ENCODE measurements at regions not wholly inside any gene's neighbourhood (a gene's known extent, or its start where the extent isn't known, plus 50 kb on each side); places are given as distances from the start of the nearest gene placed in this dataset.

DNA sequence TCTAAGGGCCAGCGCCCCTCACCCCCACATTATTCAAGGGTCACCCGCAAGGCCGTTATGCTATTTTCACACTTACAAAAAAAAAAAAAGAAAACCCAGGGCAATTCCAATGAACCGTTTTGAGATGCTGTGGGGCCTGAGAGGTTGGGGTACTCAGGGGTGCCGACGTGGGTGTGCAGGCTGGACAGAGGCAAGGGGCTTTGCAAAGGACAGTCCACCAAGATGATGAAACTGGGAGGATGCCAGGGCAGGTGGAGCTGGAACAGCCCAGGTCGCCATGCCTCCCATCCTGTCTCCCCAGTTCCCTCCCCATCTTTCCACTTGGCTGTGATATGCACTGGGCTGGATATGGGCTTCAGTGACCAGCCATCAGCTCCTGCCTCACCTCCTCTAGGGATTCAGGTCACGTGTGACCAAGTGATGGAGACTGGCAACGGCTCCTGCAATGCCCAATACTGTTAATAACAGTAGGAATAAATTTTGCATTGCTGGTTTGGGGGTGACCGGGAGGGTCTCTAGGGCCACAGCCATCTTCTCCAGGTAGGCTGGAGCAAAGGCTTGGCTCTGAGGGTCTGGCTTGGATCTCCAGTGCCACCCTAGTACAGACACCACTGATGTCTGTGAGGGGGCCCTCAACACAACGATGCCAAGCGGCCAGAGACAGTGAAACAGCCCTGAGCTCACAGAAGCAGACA is 151.3 kb upstream of the TNRC6C start:
- no peaks in the 10 kb centered on the region for H3K27me3 ChIP-seq (ENCODE audit: control insufficient read depth in 1 of 2, insufficient read depth in 2 of 2, low read length in 2 of 2)
- H3K9ac ChIP-seq (ENCODE audit: low read length): no peak overlapping the region
- H3K4me1 ChIP-seq (ENCODE audit: insufficient read depth, low read length): peaks cover 32% of the 10 kb centered on the region
- H3K36me3 ChIP-seq (ENCODE audit: insufficient read depth, low read length): no peaks in the 10 kb centered on the region
- no peak overlapping the region for H3K4me3 ChIP-seq (ENCODE audit: low read depth in 1 of 2, low read length in 2 of 2)
- H3K9me3 ChIP-seq (ENCODE audit: low read length): no peaks in the 10 kb centered on the region
- no peak overlapping the region for H3K27ac ChIP-seq (ENCODE audit: low read depth, low read length)

- Histone ChIP-seq H3K4me1 (ENCODE audit: insufficient read depth, low read length) (peaks cover 26% of the 10 kb centered on the region), H3K27me3 (ENCODE audit: control insufficient read depth in 1 of 2, insufficient read depth in 2 of 2, low read length in 2 of 2) (no peaks in the 10 kb centered on the region), H3K9ac (ENCODE audit: low read length) (no peak overlapping the region), H3K9me3 (ENCODE audit: low read length) (no peaks in the 10 kb centered on the region), H3K36me3 (ENCODE audit: insufficient read depth, low read length) (no peaks in the 10 kb centered on the region), H3K4me3 (ENCODE audit: low read depth in 1 of 2, low read length in 2 of 2) (no peak overlapping the region), H3K27ac (ENCODE audit: low read depth, low read length) (no peak overlapping the region)
Observed at GRCh38 chr17:77807746-77808441, 150.6 kb upstream of the TNRC6C start.

GRCh38 chr17:77808686-77809425 is 149.6 kb upstream of the TNRC6C start:
- no peak overlapping the region for H3K9ac ChIP-seq (ENCODE audit: low read length)
- H3K27me3 ChIP-seq (ENCODE audit: control insufficient read depth in 1 of 2, insufficient read depth in 2 of 2, low read length in 2 of 2): no peaks in the 10 kb centered on the region
- H3K36me3 ChIP-seq (ENCODE audit: insufficient read depth, low read length): no peaks in the 10 kb centered on the region
- H3K4me1 ChIP-seq (ENCODE audit: insufficient read depth, low read length): peaks cover 19% of the 10 kb centered on the region
- no peak overlapping the region for H3K4me3 ChIP-seq (ENCODE audit: low read depth in 1 of 2, low read length in 2 of 2)
- H3K27ac ChIP-seq (ENCODE audit: low read depth, low read length): no peak overlapping the region
- H3K9me3 ChIP-seq (ENCODE audit: low read length): no peaks in the 10 kb centered on the region

- Histone ChIP-seq H3K27me3 (ENCODE audit: control insufficient read depth in 1 of 2, insufficient read depth in 2 of 2, low read length in 2 of 2) (no peaks in the 10 kb centered on the region), H3K36me3 (ENCODE audit: insufficient read depth, low read length) (no peaks in the 10 kb centered on the region), H3K9me3 (ENCODE audit: low read length) (no peaks in the 10 kb centered on the region), H3K27ac (ENCODE audit: low read depth, low read length) (no peak overlapping the region), H3K4me3 (ENCODE audit: low read depth in 1 of 2, low read length in 2 of 2) (no peak overlapping the region), H3K9ac (ENCODE audit: low read length) (no peak overlapping the region), H3K4me1 (ENCODE audit: insufficient read depth, low read length) (peaks cover 19% of the 10 kb centered on the region)
Observed at GRCh38 chr17:77809814-77810213, 148.7 kb upstream of the TNRC6C start.

DNA sequence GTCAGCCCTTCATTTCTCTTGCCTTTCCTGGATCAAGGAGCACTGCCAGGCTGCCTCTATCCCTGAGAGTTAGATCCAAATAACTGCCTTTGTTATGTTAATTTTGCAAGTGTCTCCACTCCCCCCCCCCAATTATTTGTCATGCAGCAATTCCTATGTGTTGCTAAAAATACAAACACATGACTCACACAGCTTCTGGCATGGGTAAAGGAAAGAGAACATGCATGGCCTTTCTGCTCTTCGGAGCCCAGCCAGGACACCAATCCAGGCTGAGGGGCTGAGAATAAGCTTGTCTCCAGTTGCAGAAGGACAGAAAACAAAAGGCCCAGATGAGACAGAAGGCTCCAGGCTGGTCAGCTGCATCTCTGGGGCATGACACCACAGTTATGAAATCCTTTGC is 148.0 kb upstream of the TNRC6C start:
- Histone ChIP-seq H3K27me3 (ENCODE audit: control insufficient read depth in 1 of 2, insufficient read depth in 2 of 2, low read length in 2 of 2) (no peaks in the 10 kb centered on the region), H3K9ac (ENCODE audit: low read length) (no peak overlapping the region), H3K9me3 (ENCODE audit: low read length) (no peaks in the 10 kb centered on the region), H3K27ac (ENCODE audit: low read depth, low read length) (no peak overlapping the region), H3K36me3 (ENCODE audit: insufficient read depth, low read length) (no peaks in the 10 kb centered on the region), H3K4me3 (ENCODE audit: low read depth in 1 of 2, low read length in 2 of 2) (no peak overlapping the region), H3K4me1 (ENCODE audit: insufficient read depth, low read length) (peaks cover 19% of the 10 kb centered on the region)

DNA sequence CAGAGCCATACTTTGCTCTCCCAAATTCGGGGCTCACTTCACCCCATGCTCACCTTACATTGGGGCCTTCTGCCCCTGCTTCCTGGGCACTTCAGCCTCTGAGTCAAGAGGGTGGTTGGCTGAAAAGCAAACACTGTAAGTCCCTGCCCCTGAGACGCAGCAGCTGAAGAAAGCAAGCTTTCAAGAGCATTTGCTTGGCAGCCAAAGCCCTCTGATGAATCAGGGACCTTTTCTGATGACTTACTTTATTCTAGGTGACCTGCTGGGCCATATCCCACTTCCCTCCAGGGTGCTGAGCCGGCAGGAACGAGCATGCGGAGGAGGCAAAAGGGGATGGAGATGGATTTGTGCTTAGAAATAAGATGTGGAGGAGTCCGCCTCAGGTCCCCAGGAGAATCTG is 147.0 kb upstream of the TNRC6C start:
- no peaks in the 10 kb centered on the region for H3K27me3 ChIP-seq (ENCODE audit: control insufficient read depth in 1 of 2, insufficient read depth in 2 of 2, low read length in 2 of 2)
- peaks cover 19% of the 10 kb centered on the region for H3K4me1 ChIP-seq (ENCODE audit: insufficient read depth, low read length)
- no peak overlapping the region for H3K27ac ChIP-seq (ENCODE audit: low read depth, low read length)
- no peaks in the 10 kb centered on the region for H3K9me3 ChIP-seq (ENCODE audit: low read length)
- no peak overlapping the region for H3K9ac ChIP-seq (ENCODE audit: low read length)
- no peak overlapping the region for H3K4me3 ChIP-seq (ENCODE audit: low read depth in 1 of 2, low read length in 2 of 2)
- no peaks in the 10 kb centered on the region for H3K36me3 ChIP-seq (ENCODE audit: insufficient read depth, low read length)

DNA sequence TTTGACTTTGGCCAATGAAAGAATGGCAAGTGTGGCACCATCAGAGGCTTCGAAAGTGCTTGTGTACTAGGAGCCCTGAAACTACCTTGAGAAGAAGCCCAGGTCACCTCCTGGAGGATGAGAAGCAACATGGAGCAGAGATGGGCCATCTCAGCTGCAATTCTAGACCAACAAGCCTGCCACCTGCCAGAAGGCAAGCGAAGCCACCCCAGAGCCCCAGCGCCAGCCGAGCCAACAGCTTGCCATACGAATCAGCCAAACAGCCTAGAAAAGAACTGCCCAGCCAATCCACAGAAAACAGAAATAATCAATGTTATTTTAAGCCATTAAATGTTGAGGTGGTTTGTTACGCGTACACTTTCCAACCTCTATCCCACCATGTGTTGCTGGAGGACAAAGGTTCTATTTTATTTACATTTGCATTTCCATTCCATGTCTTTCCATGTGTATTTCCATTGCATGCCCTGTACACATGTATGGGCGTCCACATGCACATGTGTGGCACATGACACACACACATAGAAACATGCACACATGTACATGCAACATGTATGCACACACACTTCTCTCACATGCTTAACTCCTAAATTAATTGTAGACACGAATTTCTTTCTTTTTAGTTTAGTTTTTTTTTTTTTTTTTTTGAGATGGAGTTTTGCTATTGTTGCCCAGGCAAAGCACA is 144.3 kb upstream of the TNRC6C start:
- H3K4me3 ChIP-seq (ENCODE audit: low read depth in 1 of 2, low read length in 2 of 2): no peak overlapping the region

GRCh38 chr17:77815127-77815905 is 143.2 kb upstream of the TNRC6C start:
- no peaks in the 10 kb centered on the region for H3K27me3 ChIP-seq (ENCODE audit: control insufficient read depth in 1 of 2, insufficient read depth in 2 of 2, low read length in 2 of 2)
- no peaks in the 10 kb centered on the region for H3K9me3 ChIP-seq (ENCODE audit: low read length)
- no peak overlapping the region for H3K4me3 ChIP-seq (ENCODE audit: low read depth in 1 of 2, low read length in 2 of 2)
- H3K4me1 ChIP-seq (ENCODE audit: insufficient read depth, low read length): peaks cover 17% of the 10 kb centered on the region
- H3K36me3 ChIP-seq (ENCODE audit: insufficient read depth, low read length): no peaks in the 10 kb centered on the region
- no peak overlapping the region for H3K27ac ChIP-seq (ENCODE audit: low read depth, low read length)
- no peak overlapping the region for H3K9ac ChIP-seq (ENCODE audit: low read length)

More for the DNA sequence above, 144.3 kb upstream of the TNRC6C start:
- no peaks in the 10 kb centered on the region for H3K27me3 ChIP-seq (ENCODE audit: control insufficient read depth in 1 of 2, insufficient read depth in 2 of 2, low read length in 2 of 2)
- peaks cover 19% of the 10 kb centered on the region for H3K4me1 ChIP-seq (ENCODE audit: insufficient read depth, low read length)
- H3K9me3 ChIP-seq (ENCODE audit: low read length): no peaks in the 10 kb centered on the region
- no peak overlapping the region for H3K9ac ChIP-seq (ENCODE audit: low read length)
- H3K36me3 ChIP-seq (ENCODE audit: insufficient read depth, low read length): no peaks in the 10 kb centered on the region
- H3K27ac ChIP-seq (ENCODE audit: low read depth, low read length): no peak overlapping the region

- Histone ChIP-seq H3K36me3 (ENCODE audit: insufficient read depth, low read length) (no peaks in the 10 kb centered on the region), H3K9ac (ENCODE audit: low read length) (no peak overlapping the region), H3K4me1 (ENCODE audit: insufficient read depth, low read length) (peaks cover 3% of the 10 kb centered on the region), H3K9me3 (ENCODE audit: low read length) (no peaks in the 10 kb centered on the region), H3K27me3 (ENCODE audit: control insufficient read depth in 1 of 2, insufficient read depth in 2 of 2, low read length in 2 of 2) (no peaks in the 10 kb centered on the region), H3K4me3 (ENCODE audit: low read depth in 1 of 2, low read length in 2 of 2) (no peak overlapping the region), H3K27ac (ENCODE audit: low read depth, low read length) (no peak overlapping the region)
Observed at GRCh38 chr17:77817953-77818352, 140.6 kb upstream of the TNRC6C start.

DNA sequence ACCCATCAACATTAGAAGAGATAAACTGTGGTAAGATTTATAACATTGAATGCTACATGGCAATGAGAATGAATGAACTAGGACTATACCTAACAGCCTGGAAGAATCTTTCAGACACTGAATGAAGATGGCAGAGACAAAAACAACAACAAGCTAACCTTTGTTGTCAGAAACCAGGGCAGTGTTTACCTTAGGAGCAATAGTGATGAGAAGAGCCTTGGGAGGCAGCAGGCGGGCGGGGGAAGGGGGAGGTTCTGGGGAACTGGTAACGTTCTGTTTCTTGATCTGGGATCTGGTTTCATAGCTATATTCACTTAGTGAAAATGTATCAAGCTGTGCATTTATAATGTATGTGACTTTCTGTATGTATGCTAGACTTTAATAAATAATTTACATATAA is 139.0 kb upstream of the TNRC6C start:
- peaks cover 10% of the 10 kb centered on the region for H3K4me1 ChIP-seq (ENCODE audit: insufficient read depth, low read length)
- H3K9me3 ChIP-seq (ENCODE audit: low read length): no peaks in the 10 kb centered on the region
- no peaks in the 10 kb centered on the region for H3K36me3 ChIP-seq (ENCODE audit: insufficient read depth, low read length)
- no peaks in the 10 kb centered on the region for H3K27me3 ChIP-seq (ENCODE audit: control insufficient read depth in 1 of 2, insufficient read depth in 2 of 2, low read length in 2 of 2)
- no peak overlapping the region for H3K27ac ChIP-seq (ENCODE audit: low read depth, low read length)
- no peak overlapping the region for H3K9ac ChIP-seq (ENCODE audit: low read length)
- H3K4me3 ChIP-seq (ENCODE audit: low read depth in 1 of 2, low read length in 2 of 2): no peak overlapping the region

DNA sequence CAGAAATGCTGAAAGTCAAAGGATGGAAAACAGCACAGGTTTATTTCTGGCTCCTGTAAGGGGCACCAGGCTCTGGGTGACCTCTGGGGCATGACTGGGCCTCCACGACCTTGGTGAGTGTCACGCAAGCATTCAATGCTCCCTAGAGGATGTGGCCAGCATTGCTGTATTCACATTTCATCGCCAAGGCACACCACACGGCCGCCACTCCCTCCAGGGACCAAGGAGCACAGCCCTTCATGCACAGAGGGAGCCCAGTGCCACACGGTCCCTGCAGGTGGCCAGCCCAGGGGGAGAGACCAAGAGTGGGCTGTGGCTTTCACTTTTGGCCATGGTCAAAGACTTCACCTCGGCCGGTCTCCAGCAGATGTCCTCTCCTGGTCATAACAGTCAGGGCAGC is 137.4 kb upstream of the TNRC6C start:
- H3K27ac ChIP-seq (ENCODE audit: low read depth, low read length): no peak overlapping the region
- H3K4me1 ChIP-seq (ENCODE audit: insufficient read depth, low read length): peaks cover 10% of the 10 kb centered on the region
- H3K9me3 ChIP-seq (ENCODE audit: low read length): no peaks in the 10 kb centered on the region
- no peaks in the 10 kb centered on the region for H3K36me3 ChIP-seq (ENCODE audit: insufficient read depth, low read length)
- no peaks in the 10 kb centered on the region for H3K27me3 ChIP-seq (ENCODE audit: control insufficient read depth in 1 of 2, insufficient read depth in 2 of 2, low read length in 2 of 2)
- no peak overlapping the region for H3K9ac ChIP-seq (ENCODE audit: low read length)
- H3K4me3 ChIP-seq (ENCODE audit: low read depth in 1 of 2, low read length in 2 of 2): no peak overlapping the region

Measured in muscle layer of colon (tissue), 2 donors.